Ramos (cell line): ENCODE measurements at regions not wholly inside any gene's neighbourhood (a gene's known extent, or its start where the extent isn't known, plus 50 kb on each side); places are given as distances from the start of the nearest gene placed in this dataset.

Source experiments
- in situ Hi-C: fragments of 300-500 bp; cut with MboI; formaldehyde crosslinking; loops from one replicate; pipeline ENCODE4 v1.14.3; 2022; ENCODE audit warnings: low sequenced_read_pairs; ENCODE audit not compliant: unreplicated experiment

- in situ Hi-C loops = no loop called here
Observed at GRCh38 chr18:78666666-78667335, 312.8 kb upstream of the SALL3 start.

GRCh38 chr18:78670778-78671391, 308.7 kb upstream of the SALL3 start:
- in situ Hi-C loops = no loop called here

- in situ Hi-C loops = no loop called here
Observed at GRCh38 chr18:78671551-78671950, 308.1 kb upstream of the SALL3 start.

- in situ Hi-C loops = no loop called here
Observed at GRCh38 chr18:78672862-78673446, 306.7 kb upstream of the SALL3 start.

DNA sequence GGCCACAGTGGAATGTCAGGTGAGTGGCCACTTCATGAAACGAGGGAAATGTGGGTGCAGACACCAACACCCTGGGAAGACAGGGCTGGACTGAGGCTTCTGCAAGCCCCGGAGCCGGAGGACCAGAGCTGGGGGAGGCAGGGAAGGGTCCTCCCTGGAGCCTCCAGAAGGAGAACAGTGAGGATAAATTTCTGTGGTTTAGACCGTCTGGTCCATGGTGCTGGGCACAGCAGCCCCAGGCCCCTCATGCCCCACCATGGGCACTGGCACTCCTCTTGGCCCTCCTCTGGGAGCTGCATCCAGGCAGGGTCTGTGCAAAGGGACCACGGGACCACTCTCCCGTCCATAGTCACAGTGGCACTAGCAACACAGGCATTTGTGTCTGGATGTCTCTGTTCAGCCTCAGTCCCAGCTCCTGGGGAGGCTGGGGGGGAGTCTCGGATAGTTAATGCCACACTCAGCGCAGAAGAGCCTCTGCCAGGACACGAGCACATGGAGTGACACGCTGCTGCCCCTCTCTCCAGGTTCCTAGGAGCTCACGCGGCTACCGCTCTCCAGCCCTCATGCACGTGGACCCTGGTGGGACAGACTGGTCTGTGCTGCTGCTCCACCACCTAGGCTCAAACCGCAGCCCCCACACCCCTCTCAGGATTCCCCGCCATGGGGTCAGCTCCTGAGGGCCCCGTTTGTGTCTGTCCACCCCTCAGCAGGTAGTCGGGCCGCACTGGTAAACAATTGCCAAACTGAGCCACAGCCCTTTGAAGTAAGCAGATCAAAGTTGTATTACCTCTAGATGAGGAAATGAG, 305.9 kb upstream of the SALL3 start:
- in situ Hi-C loops = no loop called here

- in situ Hi-C loops = no loop called here
Observed at GRCh38 chr18:78675231-78675630, 304.4 kb upstream of the SALL3 start.

DNA sequence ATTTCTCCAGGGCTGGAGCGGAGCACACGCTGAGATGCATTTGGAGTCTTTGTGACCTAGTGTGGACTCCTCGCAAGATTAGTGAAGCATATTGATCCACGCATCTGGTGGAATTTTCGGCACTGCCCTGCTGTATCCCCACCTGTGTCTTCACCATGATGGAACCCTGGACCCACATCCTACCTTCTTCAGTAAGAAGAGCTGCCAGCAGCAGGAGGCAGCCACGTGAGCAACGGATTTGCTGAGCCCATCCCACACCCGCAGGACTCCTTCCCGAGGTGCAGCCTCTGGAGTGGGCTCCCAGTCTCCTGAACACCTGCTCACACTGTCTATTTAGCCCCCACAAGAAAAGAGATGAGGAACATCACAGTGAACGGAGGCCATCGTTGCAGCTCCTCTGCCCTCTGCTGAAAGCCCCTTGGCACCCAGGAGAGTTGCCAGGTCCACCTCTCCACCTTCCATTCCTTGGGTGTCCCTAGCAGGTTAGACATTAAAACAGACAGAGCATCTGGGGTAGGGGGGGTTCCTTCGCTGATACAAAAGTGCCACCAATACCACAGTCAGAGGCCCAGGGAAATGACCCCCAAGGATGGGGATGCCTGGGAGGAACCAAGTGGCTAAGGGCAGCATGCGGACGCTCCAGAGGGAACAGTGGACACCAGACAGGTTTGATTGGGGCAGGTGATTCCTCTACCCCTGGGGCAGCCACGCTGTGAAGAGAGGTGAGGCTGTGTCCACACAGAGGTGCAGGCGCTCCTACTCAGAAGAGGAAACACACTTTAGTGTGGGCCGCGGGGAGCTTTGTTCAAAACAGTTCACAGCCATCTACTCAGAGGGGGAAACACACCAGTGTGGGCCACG, 302.8 kb upstream of the SALL3 start:
- in situ Hi-C loops = no loop called here

- in situ Hi-C loops = no loop called here
Observed at GRCh38 chr18:78677483-78678317, 301.9 kb upstream of the SALL3 start.

- in situ Hi-C loops = no loop called here
Observed at GRCh38 chr18:78678318-78678695, 301.3 kb upstream of the SALL3 start.

DNA sequence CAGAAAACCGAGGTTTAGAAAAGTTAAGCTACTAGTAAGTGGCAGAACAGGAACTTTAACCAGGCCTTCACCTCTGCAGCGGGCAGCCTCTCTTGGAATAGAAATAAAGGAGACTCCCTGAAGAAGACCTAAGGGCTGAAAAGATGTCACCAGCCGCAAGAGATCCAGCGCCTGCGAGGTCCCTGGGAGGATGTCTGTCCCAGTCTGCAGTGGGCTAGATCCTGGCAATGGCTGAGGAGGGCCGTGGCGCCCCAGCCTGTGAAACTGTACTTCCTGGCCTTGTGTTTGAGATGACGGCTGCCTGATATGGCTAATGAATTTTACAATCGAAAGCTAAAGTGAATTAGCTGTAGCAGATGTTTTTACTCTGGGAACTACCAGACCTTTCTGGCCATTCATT, 300.6 kb upstream of the SALL3 start:
- in situ Hi-C loops = no loop called here

- in situ Hi-C loops = no loop called here
Observed at GRCh38 chr18:78679613-78680260, 299.9 kb upstream of the SALL3 start.

GRCh38 chr18:78681396-78681795, 298.2 kb upstream of the SALL3 start:
- in situ Hi-C loops = no loop called here

GRCh38 chr18:78681934-78682333, 297.7 kb upstream of the SALL3 start:
- in situ Hi-C loops = no loop called here

DNA sequence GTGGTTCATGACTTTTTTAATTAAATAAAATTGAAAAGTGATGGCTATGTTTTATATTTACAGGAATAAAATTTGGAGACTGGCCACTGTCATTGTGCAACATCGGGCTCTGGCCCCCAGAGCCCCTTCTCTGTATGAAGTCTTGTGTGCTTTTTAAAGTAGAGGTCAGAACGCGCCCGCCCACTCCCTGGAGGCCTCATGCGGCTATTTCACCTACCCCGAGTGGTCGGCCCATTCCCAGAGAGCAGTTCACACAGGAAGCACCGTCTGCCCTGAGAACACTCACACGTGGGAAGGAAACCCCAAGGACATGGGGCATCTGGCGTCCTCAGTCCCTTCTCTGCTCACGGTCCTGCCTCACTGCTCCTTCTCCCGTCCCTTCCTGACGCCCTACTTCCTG, 296.9 kb upstream of the SALL3 start:
- in situ Hi-C loops = no loop called here

GRCh38 chr18:78683191-78684010, 296.2 kb upstream of the SALL3 start:
- in situ Hi-C loops = no loop called here

GRCh38 chr18:78685250-78685979, 294.2 kb upstream of the SALL3 start:
- in situ Hi-C loops = no loop called here

DNA sequence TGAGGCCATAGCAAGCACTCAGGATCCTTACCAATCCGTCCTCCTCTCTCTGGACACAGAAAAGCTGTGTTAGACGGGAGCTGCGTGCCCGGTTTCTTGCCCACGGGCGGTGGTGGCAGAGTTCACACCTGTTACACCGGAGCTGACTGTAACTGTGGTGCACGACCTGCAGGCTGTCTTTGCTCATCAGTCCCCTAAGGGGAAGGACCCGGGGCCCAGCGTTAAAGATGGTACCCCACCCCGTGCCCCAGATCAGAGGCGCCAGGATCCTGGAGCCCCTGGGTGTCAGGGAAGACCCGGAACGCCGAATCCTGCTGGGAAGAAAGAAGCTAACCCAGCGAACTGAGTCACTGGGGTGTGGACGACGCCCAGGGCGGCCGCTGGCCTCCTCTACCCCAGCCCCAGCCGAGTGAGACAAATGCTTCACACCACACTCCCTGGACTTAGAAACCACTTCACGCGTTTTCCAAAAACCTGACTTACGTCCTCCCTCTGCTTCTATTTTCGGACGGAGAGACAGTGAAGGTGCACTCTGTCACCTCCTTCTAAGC, 293.6 kb upstream of the SALL3 start:
- in situ Hi-C loops = no loop called here
